GM19467 (cell line): ENCODE measurements at regions not wholly inside any gene's neighbourhood (a gene's known extent, or its start where the extent isn't known, plus 50 kb on each side); places are given as distances from the start of the nearest gene placed in this dataset.
"Not testable (repeated sequence)": the region's sequence is repeated elsewhere in the genome, so short reads cannot be mapped to it uniquely, and the experiment has no call there.

Experiments
- ATAC-seq: cut with Tn5 transposase; IDR thresholded peaks from one replicate; pipeline ENCODE4 v1.9.1; 2021; ENCODE audit warnings: mild to moderate bottlenecking, moderate library complexity; ENCODE audit not compliant: unreplicated experiment

GRCh38 chr9:75197561-75197960 is 109.2 kb downstream of the OSTF1 start:
- no peak for ATAC-seq

- no peak for ATAC-seq
Observed at GRCh38 chr9:75198436-75198835, 110.1 kb downstream of the OSTF1 start.

DNA sequence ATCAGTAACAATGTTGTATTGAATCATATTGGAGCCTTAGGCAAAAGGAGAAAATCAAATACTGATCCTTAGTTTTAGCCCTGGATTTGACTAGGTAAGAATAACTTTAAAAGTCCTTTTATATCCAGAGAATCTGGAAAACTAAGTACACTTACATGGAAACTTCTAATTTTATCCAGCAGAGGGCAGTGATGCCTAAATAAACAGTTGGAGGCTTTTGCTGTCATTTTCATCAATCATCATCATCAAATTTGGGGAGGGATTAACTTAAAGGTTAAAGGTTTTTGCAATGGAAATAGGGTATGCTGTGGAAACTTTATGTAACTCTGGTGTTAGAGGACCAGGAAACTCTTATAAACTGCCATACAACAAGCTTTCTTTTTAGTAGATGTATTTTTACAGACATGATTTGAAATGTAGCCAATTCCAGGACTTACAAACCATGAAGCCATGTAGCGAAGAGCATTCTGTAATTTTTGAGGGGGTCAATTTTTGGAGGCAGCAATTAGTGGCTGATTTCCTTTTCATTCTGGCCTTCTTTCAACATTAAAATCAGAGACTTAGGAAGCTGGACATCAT is 112.7 kb downstream of the OSTF1 start:
- ATAC-seq, result no peak

DNA sequence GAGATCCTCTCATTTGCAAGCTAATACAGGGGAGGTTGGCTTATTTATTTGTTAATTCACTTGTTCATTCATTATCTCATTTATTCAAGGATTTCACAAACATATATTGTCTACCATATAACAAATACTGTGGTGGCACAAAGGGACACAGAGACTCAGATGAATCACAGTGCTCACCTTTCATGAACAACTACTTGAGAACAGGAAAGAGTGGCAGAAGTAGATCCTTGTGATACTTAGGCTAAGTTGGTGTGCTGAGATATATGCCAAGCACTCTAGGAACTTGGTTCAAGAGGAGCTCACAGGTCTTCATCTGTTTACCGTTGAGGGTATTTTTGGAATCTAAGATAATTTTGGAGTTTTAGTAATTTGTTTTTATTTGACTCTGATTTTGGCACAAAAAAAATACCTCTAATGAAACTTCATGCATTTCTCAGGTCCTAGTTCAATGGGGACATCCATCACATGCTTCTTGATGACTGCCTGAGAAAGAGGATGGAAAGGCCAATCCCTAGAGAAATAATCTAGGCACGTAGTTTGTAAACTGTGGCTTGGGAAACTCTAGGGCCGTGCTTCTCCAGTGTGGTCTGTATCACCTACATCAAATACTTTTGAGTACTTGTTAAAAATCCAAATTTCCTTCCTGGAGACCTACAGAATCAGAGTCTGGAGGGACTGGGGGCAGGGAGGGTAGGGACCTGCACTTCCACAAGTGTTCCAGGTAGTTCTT is 113.3 kb downstream of the OSTF1 start:
- no peak for ATAC-seq

DNA sequence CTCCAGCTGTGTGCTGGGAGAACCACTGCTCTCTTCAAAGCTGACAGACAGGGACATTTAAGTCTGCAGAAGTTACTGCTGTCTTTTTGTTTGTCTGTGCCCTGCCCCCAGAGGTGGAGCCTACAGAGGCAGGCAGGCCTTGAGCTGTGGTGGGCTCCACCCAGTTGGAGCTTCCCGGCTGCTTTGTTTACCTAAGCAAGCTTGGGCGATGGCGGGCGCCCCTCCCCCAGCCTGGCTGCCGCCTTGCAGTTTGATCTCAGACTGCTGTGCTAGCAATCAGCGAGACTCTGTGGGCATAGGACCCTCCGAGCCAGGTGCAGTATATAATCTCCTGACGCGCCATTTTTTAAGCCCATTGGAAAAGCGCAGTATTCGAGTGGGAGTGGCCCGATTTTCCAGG is 119.7 kb downstream of the OSTF1 start:
- not testable (repeated sequence) for ATAC-seq

GRCh38 chr9:75210215-75210614 is 121.9 kb downstream of the OSTF1 start:
- no peak for ATAC-seq

DNA sequence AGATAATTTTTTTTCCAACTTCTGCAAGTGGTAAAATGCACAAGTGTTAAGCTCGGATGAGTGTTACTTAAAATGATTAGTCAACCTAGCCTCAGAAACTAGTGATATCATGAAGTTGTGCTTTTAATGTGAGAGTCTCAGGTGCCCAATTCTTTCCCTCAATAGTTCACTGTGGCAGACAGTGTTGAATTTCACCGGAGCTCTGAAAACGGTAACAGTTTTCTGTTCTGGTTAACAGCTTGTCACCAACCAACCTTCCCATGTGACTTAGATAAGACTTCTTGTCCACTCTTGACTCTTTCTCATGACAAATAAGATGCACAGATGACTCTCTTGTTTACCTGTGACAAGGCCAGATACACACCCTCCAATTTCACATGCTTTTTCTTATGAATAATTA is 125.5 kb downstream of the OSTF1 start:
- ATAC-seq, result no peak

DNA sequence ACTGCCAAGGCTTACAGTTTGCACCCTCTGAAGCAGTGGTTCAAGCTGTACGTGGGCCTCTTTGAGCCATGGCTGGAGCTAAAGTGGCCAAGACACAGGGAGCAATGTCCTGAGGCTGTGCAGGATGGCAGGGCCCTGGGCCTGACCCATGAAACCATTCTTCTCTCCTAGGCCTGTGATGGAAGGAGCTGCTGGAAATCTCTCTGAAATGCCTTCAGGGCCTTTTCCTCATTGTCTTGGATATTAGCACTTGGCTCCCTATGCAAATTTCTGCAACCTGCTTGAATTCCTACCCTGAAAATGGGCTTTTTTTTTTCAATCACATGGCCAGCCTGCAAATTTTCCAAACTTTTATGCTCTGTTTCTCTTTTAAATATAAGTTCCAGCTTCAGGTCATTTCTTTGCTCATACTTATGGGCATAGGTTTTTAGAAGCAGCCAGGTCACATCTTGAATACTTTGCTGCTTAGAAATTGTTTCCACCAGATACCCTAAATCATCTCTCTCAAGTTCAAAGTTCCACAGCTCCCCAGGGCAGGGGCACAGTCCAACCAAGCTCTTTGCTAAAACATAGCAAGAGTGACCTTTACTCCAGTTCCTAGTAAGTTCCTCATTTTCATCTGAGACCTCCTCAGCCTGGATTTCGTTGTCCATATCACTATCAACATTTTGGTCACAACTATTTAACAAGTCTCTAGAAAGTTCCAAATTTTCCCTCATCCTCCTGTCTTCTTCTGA is 138.3 kb downstream of the OSTF1 start:
- no peak for ATAC-seq

DNA sequence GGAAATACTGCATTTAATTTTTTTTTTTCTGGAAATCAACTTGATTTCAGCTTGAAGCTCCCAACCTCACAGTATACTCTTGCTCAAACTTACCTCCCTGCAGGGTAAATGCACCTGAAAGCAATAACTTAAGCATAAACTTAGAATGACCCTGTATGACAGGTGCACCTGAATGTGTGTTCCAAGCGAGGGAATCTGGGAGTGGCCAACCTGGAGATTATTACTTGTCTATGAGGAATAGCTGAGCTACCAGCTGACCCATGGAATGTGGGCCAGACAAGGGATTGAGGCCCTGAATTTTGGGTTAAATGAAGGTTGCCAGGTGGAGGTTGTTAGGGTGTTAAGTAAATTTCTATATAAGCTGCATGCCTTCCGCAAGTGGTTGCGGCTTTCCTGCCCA is 140.6 kb downstream of the OSTF1 start:
- ATAC-seq, result no peak

DNA sequence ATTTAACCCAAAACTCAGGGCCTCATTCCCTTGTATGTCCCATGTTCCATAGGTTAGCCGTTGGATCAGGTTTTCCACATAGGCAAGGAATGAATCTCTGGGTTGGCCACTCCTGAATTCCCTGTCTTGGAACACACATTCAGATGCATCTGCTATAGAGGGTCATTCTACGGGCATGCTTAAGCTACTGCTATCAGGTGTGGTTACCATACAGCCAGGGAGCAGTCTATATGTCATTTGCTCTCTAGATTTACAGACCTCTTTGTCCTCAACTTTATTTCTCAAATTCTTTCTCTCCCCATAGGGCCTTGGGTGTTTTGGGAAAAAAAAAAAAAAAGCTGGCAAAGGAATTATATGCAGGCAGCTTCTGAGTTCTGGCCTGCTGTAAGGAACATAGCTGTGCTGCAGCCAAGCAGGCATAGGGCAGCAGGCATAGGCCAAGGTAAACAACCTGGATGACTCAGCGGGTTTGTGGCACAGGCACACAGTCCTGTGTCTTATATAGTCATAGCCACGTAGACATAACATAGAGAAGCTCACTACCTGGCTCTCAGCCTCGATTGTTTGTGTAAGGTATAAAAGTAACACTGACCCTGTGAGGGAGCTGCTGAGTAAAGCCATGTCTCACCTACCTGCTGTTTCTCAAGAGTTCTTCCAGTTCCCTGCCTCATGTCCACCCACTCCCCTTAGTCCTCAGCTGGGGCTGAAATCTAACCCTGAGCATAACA is 141.5 kb downstream of the OSTF1 start:
- no peak for ATAC-seq

DNA sequence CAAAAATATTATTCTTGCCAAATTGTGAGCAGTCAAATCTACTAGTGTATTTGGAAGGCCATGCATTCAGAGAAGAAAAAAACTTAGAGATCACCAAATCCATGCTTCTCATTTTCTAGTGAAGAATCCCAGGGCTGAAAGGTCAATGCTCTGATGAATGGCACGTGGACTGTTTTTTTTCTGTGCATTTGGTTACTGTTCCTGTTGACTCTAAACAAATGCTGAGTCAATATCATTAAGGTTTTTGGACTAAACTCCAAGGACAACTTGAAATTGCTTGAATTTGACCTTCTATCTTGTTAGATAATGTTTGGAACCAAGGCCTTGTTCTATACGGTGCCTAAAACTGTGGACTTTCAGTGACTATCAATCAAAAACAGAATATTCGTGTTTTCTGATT is 142.2 kb downstream of the OSTF1 start:
- no peak for ATAC-seq

DNA sequence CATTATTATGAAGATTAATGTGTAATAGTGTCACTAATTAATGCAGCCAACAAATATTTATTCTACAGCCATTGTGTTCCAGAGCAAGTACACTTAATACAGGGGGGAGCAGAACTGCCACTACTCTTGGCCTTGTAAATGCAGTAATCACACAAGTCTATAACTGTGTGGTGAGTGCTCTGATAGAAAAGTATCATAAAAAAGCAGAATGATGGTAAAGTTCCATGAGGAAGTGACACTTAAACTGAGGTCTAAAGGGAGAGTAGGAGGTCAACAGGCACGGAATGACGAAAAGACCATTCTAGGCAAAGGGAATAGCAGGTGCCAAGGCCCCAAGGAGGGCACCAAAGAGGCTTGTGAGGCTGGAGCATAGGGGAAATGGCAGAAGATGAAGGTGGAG is 142.9 kb downstream of the OSTF1 start:
- ATAC-seq, result no peak

- no peak for ATAC-seq
Observed at GRCh38 chr9:75233011-75233410, 144.7 kb downstream of the OSTF1 start.

DNA sequence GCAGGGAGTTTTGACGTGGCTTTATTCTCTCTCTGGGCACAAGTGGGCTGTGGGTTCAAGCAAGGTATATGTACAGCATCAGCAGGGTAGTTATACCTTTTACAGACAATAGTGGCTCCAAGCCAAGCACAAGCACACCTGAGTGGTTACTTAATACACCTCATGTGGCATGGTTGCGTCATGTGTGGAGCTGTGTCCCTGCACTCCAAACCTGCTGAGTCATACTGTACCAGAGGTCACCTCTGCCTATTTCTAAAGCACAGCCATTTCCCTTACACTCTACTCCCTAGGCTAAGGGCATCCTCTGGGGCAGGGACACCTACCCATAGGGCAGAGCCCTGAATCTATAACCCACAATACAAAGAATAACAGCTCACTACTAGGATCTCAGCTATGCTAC is 147.3 kb downstream of the OSTF1 start:
- ATAC-seq, result no peak

DNA sequence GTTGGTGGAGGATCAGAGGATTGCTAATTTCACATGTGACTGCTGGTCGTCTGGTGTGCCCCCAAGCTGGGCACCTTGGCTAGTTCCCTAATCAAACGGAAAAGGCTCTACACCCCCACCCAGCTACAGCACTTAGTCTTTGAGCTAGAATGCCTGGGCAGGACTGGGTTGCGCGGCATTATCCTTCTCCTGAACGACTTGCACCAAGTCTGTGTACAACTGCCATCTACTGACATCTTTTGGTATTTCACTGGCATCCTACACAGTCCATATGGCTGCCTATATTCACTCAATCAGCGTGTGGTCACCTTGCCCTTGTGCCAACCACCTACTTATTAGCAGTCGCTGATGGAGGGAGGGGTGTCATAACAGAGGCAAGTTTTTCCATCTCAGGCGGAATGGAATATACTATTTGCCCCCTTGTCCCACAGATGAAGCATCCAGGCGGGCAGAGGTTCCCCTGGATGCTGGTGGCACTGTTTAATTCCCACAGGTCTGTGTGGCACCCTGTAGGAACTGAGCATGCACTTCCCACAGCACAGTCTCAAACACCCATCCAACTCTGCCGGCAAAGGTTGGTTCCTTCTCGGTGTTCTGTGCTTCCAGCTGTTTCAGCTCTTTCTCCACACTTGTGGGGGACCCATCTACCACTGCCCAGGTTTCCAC is 150.1 kb downstream of the OSTF1 start:
- ATAC-seq, result peak; percentile 88

DNA sequence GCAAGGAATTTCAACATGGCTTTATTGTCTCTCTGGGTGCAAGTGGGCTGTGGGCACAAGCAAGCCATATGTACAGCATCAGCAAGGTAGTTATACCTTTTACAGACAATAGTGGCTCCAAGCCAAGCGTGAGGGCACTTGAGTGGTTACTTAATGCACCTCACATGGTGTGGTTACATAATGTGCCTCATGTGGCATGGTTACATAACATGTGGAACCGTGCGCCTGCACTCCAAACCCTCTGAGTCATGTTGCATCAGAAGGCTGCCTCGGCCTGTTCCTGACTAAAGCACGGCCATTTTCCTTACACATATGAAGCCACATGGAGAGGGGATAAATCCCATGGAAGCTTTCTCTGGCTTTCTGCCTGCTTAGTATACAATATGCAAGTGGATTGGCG is 150.9 kb downstream of the OSTF1 start:
- no peak for ATAC-seq

DNA sequence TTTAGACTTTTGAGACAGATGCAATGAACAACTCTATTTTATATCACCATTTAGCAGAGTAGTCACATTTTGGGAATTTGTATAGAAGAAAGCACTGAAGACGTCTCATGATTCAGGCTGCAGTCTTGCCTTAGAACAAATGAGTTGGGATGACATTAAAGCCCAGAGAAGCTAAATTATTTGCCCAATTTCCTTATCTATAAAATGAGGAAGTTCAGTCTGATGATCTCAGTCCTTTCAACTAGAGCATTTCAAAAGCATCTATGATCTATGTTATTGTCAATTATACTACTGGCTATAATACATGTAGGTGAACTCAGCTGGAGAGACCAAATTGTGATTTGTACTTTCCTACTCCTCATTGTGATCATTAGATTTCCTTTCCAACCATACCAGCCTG is 154.1 kb downstream of the OSTF1 start:
- ATAC-seq, result no peak

GRCh38 chr9:75246949-75247348 is 158.6 kb downstream of the OSTF1 start:
- ATAC-seq, result no peak

DNA sequence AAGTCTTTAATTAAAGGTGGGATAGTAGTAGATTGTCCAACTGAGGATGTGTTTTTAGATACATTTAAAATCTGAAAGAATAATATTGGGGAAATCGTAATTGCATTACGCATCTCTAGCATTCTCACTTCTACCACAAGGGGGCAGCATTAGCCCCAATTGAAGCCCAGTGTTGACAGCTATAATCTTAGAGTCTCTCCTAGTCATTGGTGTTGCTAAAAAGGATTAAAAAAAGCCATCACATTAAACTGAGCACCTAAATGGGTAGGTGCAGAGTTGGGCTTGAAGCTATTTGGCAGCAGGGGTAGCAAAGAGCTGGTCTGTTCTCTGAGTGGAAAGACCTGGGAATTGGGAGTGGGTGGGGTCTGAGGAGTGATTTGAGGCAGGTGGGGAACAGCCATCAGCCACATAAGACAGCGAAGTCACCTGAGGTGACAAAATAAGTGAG is 177.2 kb downstream of the OSTF1 start:
- no peak for ATAC-seq

DNA sequence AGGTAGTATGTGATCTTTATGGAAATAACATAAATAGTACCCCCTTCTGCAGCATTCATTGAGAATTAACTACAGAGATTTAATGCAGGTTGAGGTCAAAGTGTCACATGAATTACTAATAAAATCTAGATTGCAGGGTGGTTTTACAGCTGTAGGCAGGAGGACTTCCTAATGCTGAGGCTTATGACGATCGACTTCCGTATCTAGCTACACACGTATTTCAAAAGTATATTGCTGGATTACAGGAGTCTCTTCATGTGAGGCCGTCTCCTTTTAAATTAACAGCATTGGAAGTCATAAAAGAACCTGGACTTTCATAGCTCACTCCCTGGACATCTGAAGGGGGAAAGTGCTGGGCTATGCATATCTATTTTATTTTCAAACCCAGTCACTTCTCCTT is 180.9 kb downstream of the OSTF1 start:
- ATAC-seq, result no peak

DNA sequence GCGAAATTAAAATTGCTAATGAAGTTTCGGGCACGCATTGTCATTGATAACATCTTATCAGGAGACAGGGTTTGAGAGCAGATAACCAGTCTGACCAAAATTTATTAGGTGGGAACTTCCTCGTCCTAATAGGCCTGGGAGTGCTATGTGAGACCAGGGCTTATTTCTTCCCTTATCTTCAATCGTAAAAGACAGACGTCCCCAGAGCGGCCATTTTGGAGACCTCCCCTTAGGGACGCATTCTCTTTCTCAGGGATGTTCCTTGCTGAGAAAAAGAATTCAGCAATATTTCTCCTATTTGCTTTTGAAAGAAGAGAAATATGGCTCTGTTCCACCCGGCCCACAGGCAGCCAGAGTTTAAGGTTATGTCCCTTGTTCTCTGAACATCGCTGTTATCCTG is 184.7 kb downstream of the OSTF1 start:
- not testable (repeated sequence) for ATAC-seq
